Esophagus squamous epithelium (tissue), 5 donors: ENCODE measurements at regions not wholly inside any gene's neighbourhood (a gene's known extent, or its start where the extent isn't known, plus 50 kb on each side); places are given as distances from the start of the nearest gene placed in this dataset.

Experiments used
- DNase-seq: peaks from one replicate; lab custom pipeline; 2025; lab: John Stamatoyannopoulos, UW
- H3K27ac ChIP-seq, 4 donors: fragments of 200-600 bp; sonication (generic); one replicate each; pipeline ENCODE4 v1.5.1; 2016 to 2019; ENCODE audit warnings: mild to moderate bottlenecking in 1 of 4
- H3K27me3 ChIP-seq, 4 donors: fragments of 200-600 bp; sonication (generic); 1 replicate in 3 of 4; 2 replicates in 1 of 4; pipeline versions ENCODE4 v1.5.1 to v1.6.0; 2017 to 2021; ENCODE audit warnings: antibody characterized with exemption in 1 of 4
- H3K36me3 ChIP-seq, 3 donors: fragments of 200-600 bp; sonication (generic); one replicate each; pipeline ENCODE4 v1.5.1; 2016 to 2019
- H3K4me1 ChIP-seq, 3 donors: fragments of 200-600 bp; sonication (generic); one replicate each; pipeline ENCODE4 v1.5.1; 2017 to 2019
- H3K4me3 ChIP-seq, 4 donors: fragments of 200-600 bp; sonication (generic); 1 replicate in 3 of 4; 2 replicates in 1 of 4; pipeline ENCODE4 v1.5.1; 2016 to 2019; ENCODE audit warnings: mild to moderate bottlenecking in 2 of 4, moderate library complexity in 1 of 4
- H3K9me3 ChIP-seq, 3 donors: fragments of 200-600 bp; sonication (generic); one replicate each; pipeline ENCODE4 v1.5.1; 2016 to 2019
- CTCF ChIP-seq, 6 experiments: fragments of 450-650 bp in 4 of 6; fragments of 200-600 bp in 2 of 6; sonication (generic) in 2 of 6; IDR thresholded peaks; one replicate each; pipeline ENCODE4 v1.5.1; 2016 to 2019; ENCODE audit warnings: antibody characterized with exemption in 6 of 6, mild to moderate bottlenecking in 4 of 6, moderate library complexity in 4 of 6
- POLR2A ChIP-seq, 4 donors: fragments of 450-650 bp; IDR thresholded peaks; one replicate each; pipeline ENCODE4 v1.6.1; 2017; ENCODE audit warnings: antibody characterized with exemption in 4 of 4, mild to moderate bottlenecking in 4 of 4, moderate library complexity in 3 of 4
- WGBS, 2 donors: methylation state at CpG; one replicate each; pipeline ENCODE4 v1.1.5; 2018; 5-methylcytosine and 5-hydroxymethylcytosine counted together
- intact Hi-C: fragments of 100-400 bp; cut with DNase I; formaldehyde crosslinking; loops from one replicate; pipeline ENCODE4 v1.15.0; 2022
- donor health status: DM: yes; HTN: yes; CAD: no.

GRCh38 chr16:63712725-63713124, 1409.1 kb downstream of the CDH11 start:
- 90 to 91% methylated on average over 1 of the region's 1 CpG for whole genome bisulfite sequencing, 2 donors
- no peaks in the 10 kb centered on the region for H3K27me3 ChIP-seq
- intact Hi-C loops: no loop called here
- no peak for TF ChIP-seq POLR2A (IDR thresholded peaks at IDR 0.05)
- no peak for TF ChIP-seq CTCF (IDR thresholded peaks at IDR 0.05)
- no peaks in the 10 kb centered on the region for H3K36me3 ChIP-seq
- no peak for DNase-seq
- no peak overlapping the region for H3K27ac ChIP-seq
- H3K4me1 ChIP-seq: no peaks in the 10 kb centered on the region
- H3K9me3 ChIP-seq: no peaks in the 10 kb centered on the region
- no peak overlapping the region for H3K4me3 ChIP-seq

- no peak for DNase-seq
- intact Hi-C loops: no loop called here
- Histone ChIP-seq H3K4me1 (no peaks in the 10 kb centered on the region), H3K9me3 (no peaks in the 10 kb centered on the region), H3K27ac (no peak overlapping the region), H3K36me3 (no peaks in the 10 kb centered on the region), H3K27me3 (no peaks in the 10 kb centered on the region), H3K4me3 (no peak overlapping the region)
- 69 to 80% methylated on average over 8 to 13 of the region's 13 CpGs for WGBS, 2 donors
- no peak for TF ChIP-seq POLR2A (IDR thresholded peaks at IDR 0.05)
- no peak for TF ChIP-seq CTCF (IDR thresholded peaks at IDR 0.05)
These were observed 1418.3 kb downstream of the CDH11 start for GRCh38 chr16:63703612-63704011.

GRCh38 chr16:63702981-63703590, 1418.8 kb downstream of the CDH11 start:
- no peak overlapping the region for H3K27ac ChIP-seq
- H3K36me3 ChIP-seq: no peaks in the 10 kb centered on the region
- no peaks in the 10 kb centered on the region for H3K9me3 ChIP-seq
- DNase-seq: no peak
- no peaks in the 10 kb centered on the region for H3K4me1 ChIP-seq
- no peaks in the 10 kb centered on the region for H3K27me3 ChIP-seq
- intact Hi-C loops: no loop called here
- TF ChIP-seq CTCF (IDR thresholded peaks at IDR 0.05) (no peak), POLR2A (IDR thresholded peaks at IDR 0.05) (no peak)
- WGBS, 2 donors: 51 to 57% methylated on average over 6 to 9 of the region's 11 CpGs
- no peak overlapping the region for H3K4me3 ChIP-seq

- TF ChIP-seq CTCF (IDR thresholded peaks at IDR 0.05) (no peak), POLR2A (IDR thresholded peaks at IDR 0.05) (no peak)
- Histone ChIP-seq H3K9me3 (no peaks in the 10 kb centered on the region), H3K27me3 (no peaks in the 10 kb centered on the region), H3K4me3 (no peak overlapping the region), H3K27ac (no peak overlapping the region), H3K4me1 (no peaks in the 10 kb centered on the region), H3K36me3 (no peaks in the 10 kb centered on the region)
- no peak for DNase-seq
- 40 to 50% methylated on average over 1 of the region's 1 CpG for WGBS, 2 donors
- intact Hi-C loops: no loop called here
These were observed 1424.1 kb downstream of the CDH11 start for GRCh38 chr16:63697736-63698135.

GRCh38 chr16:63695347-63695746, 1426.5 kb downstream of the CDH11 start:
- Histone ChIP-seq H3K4me1 (no peaks in the 10 kb centered on the region), H3K36me3 (no peaks in the 10 kb centered on the region), H3K9me3 (no peaks in the 10 kb centered on the region), H3K4me3 (no peak overlapping the region), H3K27ac (no peak overlapping the region), H3K27me3 (no peaks in the 10 kb centered on the region)
- intact Hi-C loops: no loop called here
- DNase-seq: no peak
- TF ChIP-seq CTCF (IDR thresholded peaks at IDR 0.05) (no peak), POLR2A (IDR thresholded peaks at IDR 0.05) (no peak)
- 13 to 44% methylated on average over 1 of the region's 1 CpG for WGBS, 2 donors
